ENCODE measurements at regions not wholly inside any gene's neighbourhood (a gene's known extent, or its start where the extent isn't known, plus 50 kb on each side); places are given as distances from the start of the nearest gene placed in this dataset.

DNA sequence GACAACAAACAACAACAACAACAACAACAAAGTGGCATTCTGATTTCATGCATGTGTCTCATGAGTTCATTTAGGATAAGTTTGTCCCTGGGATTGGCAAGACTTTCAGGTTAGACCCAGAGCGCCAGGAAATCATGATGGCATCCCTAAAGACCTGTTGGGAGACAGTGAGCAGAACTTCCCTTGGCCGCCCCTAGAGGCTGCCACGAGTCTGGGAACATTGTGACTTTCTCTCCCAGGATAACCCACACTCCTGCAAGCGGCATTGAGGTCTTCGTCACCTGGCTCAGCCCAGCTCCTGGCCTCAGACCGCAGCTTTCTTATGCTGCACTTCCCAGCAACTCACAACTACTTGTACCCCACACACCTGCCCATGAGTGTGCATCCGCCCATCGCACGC lies 80.5 kb upstream of the RNF32 start (continued):
- TF ChIP-seq ESRRA (CRISPR knock-in tag; IDR thresholded peaks at IDR 0.05; ENCODE audit: low read depth): no peak
- TF ChIP-seq, protein P1, sequence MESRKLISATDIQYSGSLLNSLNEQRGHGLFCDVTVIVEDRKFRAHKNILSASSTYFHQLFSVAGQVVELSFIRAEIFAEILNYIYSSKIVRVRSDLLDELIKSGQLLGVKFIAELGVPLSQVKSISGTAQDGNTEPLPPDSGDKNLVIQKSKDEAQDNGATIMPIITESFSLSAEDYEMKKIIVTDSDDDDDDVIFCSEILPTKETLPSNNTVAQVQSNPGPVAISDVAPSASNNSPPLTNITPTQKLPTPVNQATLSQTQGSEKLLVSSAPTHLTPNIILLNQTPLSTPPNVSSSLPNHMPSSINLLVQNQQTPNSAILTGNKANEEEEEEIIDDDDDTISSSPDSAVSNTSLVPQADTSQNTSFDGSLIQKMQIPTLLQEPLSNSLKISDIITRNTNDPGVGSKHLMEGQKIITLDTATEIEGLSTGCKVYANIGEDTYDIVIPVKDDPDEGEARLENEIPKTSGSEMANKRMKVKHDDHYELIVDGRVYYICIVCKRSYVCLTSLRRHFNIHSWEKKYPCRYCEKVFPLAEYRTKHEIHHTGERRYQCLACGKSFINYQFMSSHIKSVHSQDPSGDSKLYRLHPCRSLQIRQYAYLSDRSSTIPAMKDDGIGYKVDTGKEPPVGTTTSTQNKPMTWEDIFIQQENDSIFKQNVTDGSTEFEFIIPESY (CRISPR knock-in tag; IDR thresholded peaks at IDR 0.05): peak; percentile 79
- TF ChIP-seq ZNF605 (CRISPR knock-in tag; IDR thresholded peaks at IDR 0.05): no peak
- no peak for TF ChIP-seq ZNF615 (CRISPR knock-in tag; IDR thresholded peaks at IDR 0.05; ENCODE audit: borderline replicate concordance)
- TF ChIP-seq KLF11 (CRISPR knock-in tag; IDR thresholded peaks at IDR 0.05): no peak
- no peak for TF ChIP-seq SIX4 (CRISPR knock-in tag; IDR thresholded peaks at IDR 0.05)
- no peak for TF ChIP-seq DBP (CRISPR knock-in tag; IDR thresholded peaks at IDR 0.05; ENCODE audit: not compliant biosample characterization)
- TF ChIP-seq KAT2B (IDR thresholded peaks at IDR 0.05; ENCODE audit: borderline replicate concordance, low read depth, low read length): no peak
- no peak for TF ChIP-seq FOXM1 (CRISPR knock-in tag; IDR thresholded peaks at IDR 0.05)

DNA sequence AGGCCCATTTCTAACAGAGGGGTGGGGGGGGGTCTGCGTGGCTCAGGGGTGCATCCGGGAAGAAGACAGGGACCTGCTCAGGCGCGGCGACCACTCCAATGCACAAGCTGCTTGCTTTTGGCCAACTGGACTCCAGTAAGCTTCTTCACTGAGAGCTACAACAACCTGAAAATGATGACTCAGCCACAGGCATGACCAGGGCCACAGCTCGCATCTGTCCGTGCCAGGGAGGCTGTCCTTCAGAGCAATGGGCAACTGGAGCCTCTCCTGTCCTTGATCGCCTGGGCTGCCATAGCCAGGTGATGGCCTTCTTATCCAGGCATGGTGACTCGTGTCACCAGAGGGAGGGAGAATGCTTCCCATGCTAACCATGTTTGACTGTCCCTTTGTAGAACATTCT lies 81.6 kb upstream of the RNF32 start:
- intact Hi-C loops (cut with micrococcal nuclease; ENCODE audit: unreplicated experiment): no loop called here
- ChIA-PET CTCF (ENCODE audit: low intra/inter-chr PET ratio, low total read pairs) (no interaction called here), POLR2A (no interaction called here)

More for the DNA sequence above, 81.6 kb upstream of the RNF32 start:
- BruUV-seq (replicated peaks): no TSS peak
- Histone ChIP-seq H3K27me3 (ENCODE audit: control insufficient read depth in 1 of 2, insufficient read depth in 2 of 2, low read length in 2 of 2) (no peaks in the 10 kb centered on the region), H3K4me2 (ENCODE audit: low read depth, low read length) (no peak overlapping the region), H3K36me3 (replicated peaks in 1 of 2; ENCODE audit: control insufficient read depth in 1 of 2, insufficient read depth in 2 of 2, low read length in 2 of 2) (no peaks in the 10 kb centered on the region), H3K4me1 (ENCODE audit: insufficient read depth, low read length) (no peaks in the 10 kb centered on the region; the same call in 1 of the 2 replicates), H2AFZ (ENCODE audit: low read length) (no peak overlapping the region), H3K27ac (ENCODE audit: extremely low read length, insufficient read depth, low read length) (no peak overlapping the region), H3K9me3 (ENCODE audit: low read length) (peaks cover 11% of the 10 kb centered on the region), H3K79me2 (ENCODE audit: insufficient read depth, low read length) (no peaks in the 10 kb centered on the region), H3K9ac (ENCODE audit: insufficient read depth, low read depth, low read length) (no peak overlapping the region), H4K20me1 (ENCODE audit: insufficient read depth, low read length) (no peaks in the 10 kb centered on the region), H3K4me3 (replicated peaks in 1 of 3; ENCODE audit: insufficient read depth in 1 of 3, low read depth in 2 of 3, low read length in 3 of 3) (no peak overlapping the region)
- TF ChIP-seq ZNF83 (CRISPR knock-in tag; IDR thresholded peaks at IDR 0.05; ENCODE audit: borderline replicate concordance): no peak
- TF ChIP-seq MAFK (conservative IDR thresholded peaks at IDR 0.05 in 1 of 2, IDR thresholded peaks at IDR 0.05 in 1 of 2; ENCODE audit: low read length in 2 of 2): peak; percentile 67
- no peak for TF ChIP-seq NFE2L2 (IDR thresholded peaks at IDR 0.05; ENCODE audit: low read length)
- TF ChIP-seq RFX3 (CRISPR knock-in tag; IDR thresholded peaks at IDR 0.05): no peak
- TF ChIP-seq MAFF (IDR thresholded peaks at IDR 0.05; ENCODE audit: low read depth, low read length): 0 out of 2 replicates have a peak, but pooled peaks have one; percentile 30
- no peak for TF ChIP-seq ZNF562 (CRISPR knock-in tag; IDR thresholded peaks at IDR 0.05; ENCODE audit: borderline replicate concordance)
- TF ChIP-seq HNRNPK (IDR thresholded peaks at IDR 0.05; ENCODE audit: low read depth, low read length, poor library complexity, severe bottlenecking): no peak
- TF ChIP-seq KDM5B (CRISPR knock-in tag; IDR thresholded peaks at IDR 0.05; ENCODE audit: borderline replicate concordance): no peak
- FAIRE-seq: no peak
- DNase-seq (ENCODE audit: low spot score): no peak
- in situ Hi-C loops (cut with HindIII; ENCODE audit: extremely low pct_ligation_motif_present, low pct_unique_long_range_greater_than_20kb): no loop called here
- no peak for ATAC-seq
- 98% methylated on average over 6 of the region's 9 CpGs for WGBS (ENCODE audit: low lambda C conversion rate)

All from HepG2 (cell line).